ENCODE measurements at regions not wholly inside any gene's neighbourhood (a gene's known extent, or its start where the extent isn't known, plus 50 kb on each side); places are given as distances from the start of the nearest gene placed in this dataset.

DNA sequence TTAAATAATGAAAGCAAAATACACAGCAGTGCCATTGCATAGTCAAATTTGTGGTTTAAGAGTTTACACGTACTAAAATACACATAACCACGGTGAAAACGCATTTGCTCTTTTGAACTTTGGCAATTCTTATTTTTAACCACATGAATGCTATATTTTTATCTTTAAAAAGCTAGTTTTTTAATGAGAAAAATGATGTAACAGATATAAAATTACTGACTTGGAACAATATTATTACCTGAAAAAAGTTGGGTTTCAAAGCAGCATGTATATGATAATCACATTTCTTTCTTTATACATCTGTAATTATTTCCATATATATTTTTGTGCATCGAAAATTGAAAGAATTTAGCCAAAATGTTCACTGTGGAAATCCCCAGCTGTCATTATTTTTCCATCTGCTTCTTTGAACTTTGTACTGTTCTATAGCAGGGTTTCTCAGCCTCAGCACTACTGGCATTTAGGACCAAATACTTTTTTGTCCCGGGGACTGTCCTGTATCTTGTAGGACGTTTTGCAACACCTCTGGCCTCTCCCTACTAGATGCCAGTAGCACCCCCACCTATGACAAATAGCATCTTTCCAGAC, 75.9 kb upstream of the CAB39 start:
- TF ChIP-seq CTCF (IDR thresholded peaks at IDR 0.05) (no peak), EZH2 (IDR thresholded peaks at IDR 0.05; ENCODE audit: borderline replicate concordance, insufficient read depth, low read depth, low read length, poor library complexity, severe bottlenecking) (no peak)

All from B cell (primary cell).